BJ (cell line): ENCODE measurements at regions not wholly inside any gene's neighbourhood (a gene's known extent, or its start where the extent isn't known, plus 50 kb on each side); places are given as distances from the start of the nearest gene placed in this dataset.
"Not testable (repeated sequence)": the region's sequence is repeated elsewhere in the genome, so short reads cannot be mapped to it uniquely, and the experiment has no call there.

Source experiments
- CTCF ChIA-PET: fragments of 350-600 bp; formaldehyde crosslinking; extraction: SDS; loops from one replicate; lab custom pipeline; 2021; ENCODE audit warnings: antibody characterized with exemption, inconsistent platforms; lab: Yijun Ruan, JAX
- POLR2A ChIA-PET: fragments of 300-600 bp; sonication (Branson Sonifier 250); formaldehyde crosslinking; extraction: SDS; loops from one replicate; lab custom pipeline; 2021; ENCODE audit warnings: antibody characterized with exemption; lab: Charles Lee
- DNase-seq: peaks from one replicate; pipeline ENCODE4 v3.0.0-alpha.2; 2011; ENCODE audit warnings: low read depth
- H3K27me3 ChIP-seq: 2 replicates; pipeline ENCODE4 v1.6.0; 2011; ENCODE audit warnings: low read length; ENCODE audit not compliant: control insufficient read depth, insufficient read depth
- H3K36me3 ChIP-seq: 2 replicates; pipeline ENCODE4 v1.5.1; 2011; ENCODE audit warnings: low read length; ENCODE audit not compliant: control insufficient read depth, insufficient read depth
- H3K4me3 ChIP-seq: 2 replicates; pipeline ENCODE4 v1.5.1; 2011; ENCODE audit warnings: low read depth, mild to moderate bottlenecking, control low read depth, low read length
- CTCF ChIP-seq: IDR thresholded peaks from 2 replicates; pipeline ENCODE4 v1.5.1; 2011; ENCODE audit warnings: low read depth, mild to moderate bottlenecking, control low read depth, inconsistent platforms, low read length, moderate library complexity; ENCODE audit not compliant: insufficient read depth

GRCh38 chr3:63719796-63720445 is 67.4 kb downstream of the SNTN start:
- no peak for DNase-seq
- H3K4me3 ChIP-seq, result no peak overlapping the region
- POLR2A ChIA-PET, result no interaction called here
- H3K27me3 ChIP-seq, result no peaks in the 10 kb centered on the region
- H3K36me3 ChIP-seq, result no peaks in the 10 kb centered on the region
- TF ChIP-seq CTCF, result no peak
- CTCF ChIA-PET, result no interaction called here

GRCh38 chr3:63720951-63721350 is 68.5 kb downstream of the SNTN start:
- CTCF ChIA-PET, H3K27me3 ChIP-seq, POLR2A ChIA-PET, H3K36me3 ChIP-seq, H3K4me3 ChIP-seq: not testable (repeated sequence)
- peak; percentile 17 for DNase-seq

GRCh38 chr3:63724987-63725386 is 72.5 kb downstream of the SNTN start:
- H3K27me3 ChIP-seq, result no peaks in the 10 kb centered on the region
- TF ChIP-seq CTCF, result no peak
- ChIA-PET CTCF (interaction anchor here (0.7 to 1.8 kb wide), 2 partner anchors 66 to 94 kb away, joined by 3 to 5 read pairs; partner anchors contain the start of gene C3orf49), POLR2A (interaction anchor here (0.6 kb wide), 1 partner anchor 143 kb away, joined by 3 read pairs; no protein-coding TSS in a partner anchor)
- no peak overlapping the region for H3K4me3 ChIP-seq
- H3K36me3 ChIP-seq, result no peaks in the 10 kb centered on the region
- DNase-seq, result peak; percentile 73

GRCh38 chr3:63726656-63727055 is 74.2 kb downstream of the SNTN start:
- Histone ChIP-seq H3K36me3 (no peaks in the 10 kb centered on the region), H3K27me3 (0 out of 2 replicates have a peak, but pooled peaks cover 1% of the 10 kb centered on the region), H3K4me3 (no peak overlapping the region)
- POLR2A ChIA-PET, result no interaction called here
- no peak for DNase-seq
- CTCF ChIA-PET, result interaction anchor here (0.6 kb wide), 1 partner anchor 22 kb away, joined by 3 read pairs; no protein-coding TSS in a partner anchor
- no peak for TF ChIP-seq CTCF

GRCh38 chr3:63727233-63727632 is 74.8 kb downstream of the SNTN start:
- no peak for TF ChIP-seq CTCF
- H3K36me3 ChIP-seq, result no peaks in the 10 kb centered on the region
- POLR2A ChIA-PET, result no interaction called here
- CTCF ChIA-PET, result interaction anchor here (0.6 to 0.7 kb wide), 3 partner anchors 13 to 1506 kb away, joined by 3 read pairs; no protein-coding TSS in a partner anchor
- H3K27me3 ChIP-seq, result 0 out of 2 replicates have a peak, but pooled peaks cover 1% of the 10 kb centered on the region
- DNase-seq, result no peak
- H3K4me3 ChIP-seq, result no peak overlapping the region
